ENCODE measurements at regions not wholly inside any gene's neighbourhood (a gene's known extent, or its start where the extent isn't known, plus 50 kb on each side); places are given as distances from the start of the nearest gene placed in this dataset.

DNA sequence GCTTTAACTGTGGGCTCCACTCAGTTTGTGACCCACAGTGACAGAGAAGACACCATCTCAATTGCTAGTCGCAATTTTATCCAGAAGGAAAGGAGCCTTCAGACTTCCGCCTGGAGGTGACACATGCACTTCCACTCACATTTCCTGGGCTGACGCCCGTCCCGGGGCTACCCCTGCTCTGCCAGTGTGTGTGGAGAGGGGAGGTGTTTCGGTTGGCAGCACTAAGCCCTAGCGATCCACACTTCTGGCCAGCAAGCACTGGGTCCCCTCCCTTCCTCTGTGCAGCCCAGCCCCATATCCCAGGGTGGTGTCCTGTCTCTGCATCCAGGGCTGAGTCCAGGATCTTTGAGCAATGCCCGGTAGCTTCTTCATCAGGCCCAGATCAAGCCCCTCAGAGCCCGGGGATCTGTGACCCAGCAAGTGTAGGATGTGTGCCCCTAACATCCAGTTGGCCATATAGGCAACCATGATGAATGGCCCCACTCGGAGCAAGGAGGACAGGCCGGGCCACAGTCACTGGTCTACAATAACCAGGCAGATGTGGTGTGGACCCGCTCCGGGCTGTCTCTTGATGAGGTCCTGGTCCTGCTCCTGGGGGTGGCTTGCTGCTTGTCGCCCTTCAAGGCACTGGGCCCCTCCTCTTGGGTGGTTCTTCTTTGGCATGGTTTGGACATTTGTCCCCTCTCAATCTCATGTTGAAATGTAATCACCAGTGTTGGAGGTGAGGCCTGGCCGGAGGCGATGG, 141.9 kb upstream of the SPACA7 start:
- Mint-ChIP-seq H3K9me3 (peaks cover 9% of the 10 kb centered on the region), H3K4me1 (ENCODE audit: unreplicated experiment) (no peaks in the 10 kb centered on the region), H3K27ac (no peak overlapping the region), H3K4me3 (no peak overlapping the region), H3K27me3 (peaks cover 55% of the 10 kb centered on the region), H3K36me3 (no peaks in the 10 kb centered on the region)
- no peak for DNase-seq (ENCODE audit: extremely low spot score, unreplicated experiment)
- TF ChIP-seq, protein P1, sequence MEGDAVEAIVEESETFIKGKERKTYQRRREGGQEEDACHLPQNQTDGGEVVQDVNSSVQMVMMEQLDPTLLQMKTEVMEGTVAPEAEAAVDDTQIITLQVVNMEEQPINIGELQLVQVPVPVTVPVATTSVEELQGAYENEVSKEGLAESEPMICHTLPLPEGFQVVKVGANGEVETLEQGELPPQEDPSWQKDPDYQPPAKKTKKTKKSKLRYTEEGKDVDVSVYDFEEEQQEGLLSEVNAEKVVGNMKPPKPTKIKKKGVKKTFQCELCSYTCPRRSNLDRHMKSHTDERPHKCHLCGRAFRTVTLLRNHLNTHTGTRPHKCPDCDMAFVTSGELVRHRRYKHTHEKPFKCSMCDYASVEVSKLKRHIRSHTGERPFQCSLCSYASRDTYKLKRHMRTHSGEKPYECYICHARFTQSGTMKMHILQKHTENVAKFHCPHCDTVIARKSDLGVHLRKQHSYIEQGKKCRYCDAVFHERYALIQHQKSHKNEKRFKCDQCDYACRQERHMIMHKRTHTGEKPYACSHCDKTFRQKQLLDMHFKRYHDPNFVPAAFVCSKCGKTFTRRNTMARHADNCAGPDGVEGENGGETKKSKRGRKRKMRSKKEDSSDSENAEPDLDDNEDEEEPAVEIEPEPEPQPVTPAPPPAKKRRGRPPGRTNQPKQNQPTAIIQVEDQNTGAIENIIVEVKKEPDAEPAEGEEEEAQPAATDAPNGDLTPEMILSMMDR (conservative IDR thresholded peaks at IDR 0.05) = no peak

DNA sequence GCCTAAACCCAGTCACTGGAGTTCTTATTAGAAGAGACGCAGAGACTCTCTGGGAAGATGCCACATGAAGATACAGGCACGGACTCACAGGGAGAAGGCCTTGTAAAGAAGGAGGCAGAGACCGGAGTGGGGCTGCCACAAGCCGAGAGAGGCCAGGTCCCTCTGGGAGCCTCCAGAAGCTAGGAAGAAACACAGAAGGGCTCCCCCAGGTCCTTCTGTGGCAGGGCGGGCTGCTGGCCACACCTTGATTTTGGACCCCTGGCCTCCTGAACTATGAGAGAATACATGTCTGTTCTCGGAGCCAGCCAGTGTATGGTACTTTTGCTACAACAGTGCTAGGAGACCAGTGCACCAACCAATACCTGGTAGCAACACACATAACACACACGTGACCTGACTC, 140.1 kb upstream of the SPACA7 start:
- TF ChIP-seq, protein P1 (conservative IDR thresholded peaks at IDR 0.05) = no peak
- Mint-ChIP-seq H3K4me3 (no peak overlapping the region), H3K36me3 (no peaks in the 10 kb centered on the region), H3K27ac (no peak overlapping the region), H3K27me3 (peaks cover 45% of the 10 kb centered on the region), H3K9me3 (peaks cover 4% of the 10 kb centered on the region), H3K4me1 (ENCODE audit: unreplicated experiment) (no peaks in the 10 kb centered on the region)
- no peak for DNase-seq (ENCODE audit: extremely low spot score, unreplicated experiment)

DNA sequence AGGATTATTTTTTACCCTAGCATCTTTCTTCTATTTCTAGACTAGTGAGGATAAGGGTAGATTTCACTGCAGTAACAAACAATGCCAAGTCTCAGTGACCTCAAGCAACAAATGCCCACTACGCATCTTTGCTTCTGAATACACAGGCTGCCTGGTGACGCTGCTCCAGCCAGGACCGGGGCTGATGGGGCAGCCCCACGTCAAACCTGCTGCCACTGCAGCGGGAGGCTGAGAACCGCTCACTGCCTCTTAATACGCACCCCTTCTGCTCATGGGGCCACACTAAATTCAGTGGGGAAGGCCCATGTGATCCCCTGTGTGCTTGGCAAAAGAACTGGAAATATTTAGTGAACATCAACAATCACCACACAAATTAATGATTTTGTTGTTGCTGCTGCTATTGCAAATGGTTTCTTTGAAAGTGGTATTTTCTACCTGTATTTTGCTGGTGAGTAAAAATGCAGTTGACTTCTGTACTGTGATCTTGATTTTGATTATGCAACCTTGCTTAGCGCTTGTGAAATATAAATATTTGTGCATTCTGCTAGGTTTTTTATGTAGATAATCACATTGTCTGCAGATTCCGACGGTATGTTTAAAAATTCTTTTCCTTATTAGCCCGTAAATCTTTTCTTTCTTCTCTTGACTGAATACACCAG, 139.5 kb upstream of the SPACA7 start:
- TF ChIP-seq, protein P1 (conservative IDR thresholded peaks at IDR 0.05) = no peak
- H3K9me3 Mint-ChIP-seq = peaks cover 4% of the 10 kb centered on the region
- DNase-seq (ENCODE audit: extremely low spot score, unreplicated experiment) = no peak
- H3K4me3 Mint-ChIP-seq = no peak overlapping the region
- peaks cover 45% of the 10 kb centered on the region for H3K27me3 Mint-ChIP-seq
- H3K36me3 Mint-ChIP-seq = no peaks in the 10 kb centered on the region
- H3K4me1 Mint-ChIP-seq (ENCODE audit: unreplicated experiment) = no peaks in the 10 kb centered on the region
- no peak overlapping the region for H3K27ac Mint-ChIP-seq

DNA sequence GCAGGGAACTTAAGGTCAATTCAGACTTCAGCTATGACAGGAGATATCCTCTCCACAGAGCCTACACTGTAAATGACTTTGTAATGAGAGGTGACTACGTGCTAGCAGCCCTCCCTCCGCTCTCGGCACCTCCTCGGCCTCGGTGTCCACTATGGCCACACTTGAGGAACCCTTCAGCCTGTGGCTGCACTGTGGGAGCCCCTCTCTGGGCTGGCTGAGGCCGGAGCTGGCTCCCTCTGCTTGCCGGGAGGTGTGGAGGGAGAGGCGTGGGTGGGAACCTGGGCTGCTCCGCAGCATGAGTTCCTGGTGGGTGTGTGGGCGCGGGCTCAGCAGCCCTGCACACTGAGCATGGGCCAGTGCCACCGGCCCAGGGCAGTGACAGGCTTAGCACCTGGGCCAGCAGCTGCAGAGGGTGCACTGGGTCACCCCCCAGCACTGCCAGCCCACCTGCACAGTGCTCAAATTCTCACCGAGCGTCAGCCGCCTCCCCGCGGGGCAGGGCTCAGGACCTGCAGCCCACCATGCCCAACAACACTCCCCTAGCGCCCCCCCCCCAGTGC, 137.6 kb upstream of the SPACA7 start:
- Mint-ChIP-seq H3K36me3 (no peaks in the 10 kb centered on the region), H3K9me3 (peaks cover 4% of the 10 kb centered on the region), H3K27ac (no peak overlapping the region), H3K4me3 (no peak overlapping the region), H3K4me1 (ENCODE audit: unreplicated experiment) (no peaks in the 10 kb centered on the region), H3K27me3 (peaks cover 37% of the 10 kb centered on the region)
- DNase-seq (ENCODE audit: extremely low spot score, unreplicated experiment) = no peak
- TF ChIP-seq, protein P1 (conservative IDR thresholded peaks at IDR 0.05) = no peak

DNA sequence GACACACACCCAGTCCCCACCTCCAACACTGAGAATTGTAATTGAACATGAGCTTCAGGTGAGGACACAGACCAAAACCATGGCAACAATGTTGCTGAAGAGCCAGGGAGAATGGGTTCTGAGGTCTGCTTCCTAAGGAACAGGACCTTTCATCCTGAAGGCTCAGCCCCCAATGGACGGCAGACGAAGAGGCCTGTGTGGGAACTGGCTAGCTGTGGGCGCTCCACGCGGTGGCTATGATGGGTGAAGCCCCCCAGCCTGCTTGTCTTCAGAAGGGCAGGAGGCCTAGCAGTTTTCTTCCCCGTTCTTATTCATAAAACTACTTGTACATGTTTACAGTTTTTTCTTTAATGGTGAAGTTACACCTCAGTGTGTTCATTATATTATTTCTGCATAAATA, 136.1 kb upstream of the SPACA7 start:
- Mint-ChIP-seq H3K36me3 (no peaks in the 10 kb centered on the region), H3K9me3 (peaks cover 2% of the 10 kb centered on the region), H3K4me1 (ENCODE audit: unreplicated experiment) (no peaks in the 10 kb centered on the region), H3K27me3 (peaks cover 35% of the 10 kb centered on the region), H3K27ac (no peak overlapping the region), H3K4me3 (no peak overlapping the region)
- peak; percentile 45 for DNase-seq (ENCODE audit: extremely low spot score, unreplicated experiment)
- TF ChIP-seq, protein P1 (conservative IDR thresholded peaks at IDR 0.05) = no peak

Measured in type B pancreatic cell (in vitro differentiated cells).